ENCODE measurements at regions not wholly inside any gene's neighbourhood (a gene's known extent, or its start where the extent isn't known, plus 50 kb on each side); places are given as distances from the start of the nearest gene placed in this dataset.

DNA sequence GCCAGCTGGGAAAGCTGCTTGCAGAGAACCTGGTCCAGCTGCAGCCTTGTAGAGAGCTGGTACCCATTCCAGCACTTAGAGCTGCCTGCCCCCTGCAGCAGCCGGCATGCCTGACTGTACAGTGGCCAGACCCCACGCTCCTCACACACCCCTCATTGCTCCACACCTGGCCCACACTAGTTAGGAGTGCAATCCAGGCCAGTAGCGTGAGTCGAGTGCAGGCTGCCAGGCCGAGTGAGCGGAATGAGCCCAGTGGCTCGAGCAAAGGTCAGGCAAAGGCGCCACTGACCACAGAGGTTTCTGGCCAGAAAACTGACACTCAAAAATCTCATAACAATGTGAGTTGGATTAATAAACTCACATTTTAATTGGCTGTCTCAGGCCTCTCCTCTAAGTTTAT lies 921.7 kb upstream of the KCND2 start:
- intact Hi-C loops (cut with micrococcal nuclease; ENCODE audit: unreplicated experiment) (no loop called here), in situ Hi-C loops (cut with MboI) (no loop called here)
- Histone ChIP-seq H3K36me3 (ENCODE audit: control insufficient read depth in 2 of 2, insufficient read depth in 2 of 2, low read length in 1 of 2) (no peaks in the 10 kb centered on the region), H3K27me3 (replicated peaks in 1 of 2; ENCODE audit: control insufficient read depth in 2 of 2, insufficient read depth in 2 of 2, low read length in 1 of 2) (no peaks in the 10 kb centered on the region; a peak in 1 of 4 replicates), H2AFZ (ENCODE audit: control insufficient read depth, low read depth, low read length) (no peak overlapping the region), H4K20me1 (ENCODE audit: control insufficient read depth, insufficient read depth) (no peaks in the 10 kb centered on the region), H3K27ac (ENCODE audit: control insufficient read depth, insufficient read depth) (no peak overlapping the region), H3K4me2 (ENCODE audit: control insufficient read depth, insufficient read depth) (no peak overlapping the region), H3K4me3 (no peak overlapping the region), H3K9me3 (replicated peaks; ENCODE audit: control insufficient read depth, insufficient read depth, low read length) (no peaks in the 10 kb centered on the region), H3K4me1 (ENCODE audit: control insufficient read depth, insufficient read depth, low read length) (no peaks in the 10 kb centered on the region), H3K9ac (ENCODE audit: control insufficient read depth, insufficient read depth, low read length) (no peak overlapping the region), H3K79me2 (ENCODE audit: control insufficient read depth, insufficient read depth, low read length) (no peaks in the 10 kb centered on the region)
- ATAC-seq: no peak
- no peak for FAIRE-seq
- BruUV-seq (replicated peaks): no TSS peak
- RAD21 ChIA-PET (ENCODE audit: unreplicated experiment): no interaction called here
- 24% methylated on average over 8 of the region's 8 CpGs for WGBS (ENCODE audit: insufficient coverage, insufficient replicate concordance, low lambda C conversion rate, missing lambda C conversion rate)
- SMC1A ChIA-PET (ENCODE audit: uncharacterized antibody, unreplicated experiment): no interaction called here
- CTCF ChIA-PET: no interaction called here
- POLR2A ChIA-PET: no interaction called here
- no peak for DNase-seq (ENCODE audit: low read depth, low spot score)
- TF ChIP-seq, protein P1, sequence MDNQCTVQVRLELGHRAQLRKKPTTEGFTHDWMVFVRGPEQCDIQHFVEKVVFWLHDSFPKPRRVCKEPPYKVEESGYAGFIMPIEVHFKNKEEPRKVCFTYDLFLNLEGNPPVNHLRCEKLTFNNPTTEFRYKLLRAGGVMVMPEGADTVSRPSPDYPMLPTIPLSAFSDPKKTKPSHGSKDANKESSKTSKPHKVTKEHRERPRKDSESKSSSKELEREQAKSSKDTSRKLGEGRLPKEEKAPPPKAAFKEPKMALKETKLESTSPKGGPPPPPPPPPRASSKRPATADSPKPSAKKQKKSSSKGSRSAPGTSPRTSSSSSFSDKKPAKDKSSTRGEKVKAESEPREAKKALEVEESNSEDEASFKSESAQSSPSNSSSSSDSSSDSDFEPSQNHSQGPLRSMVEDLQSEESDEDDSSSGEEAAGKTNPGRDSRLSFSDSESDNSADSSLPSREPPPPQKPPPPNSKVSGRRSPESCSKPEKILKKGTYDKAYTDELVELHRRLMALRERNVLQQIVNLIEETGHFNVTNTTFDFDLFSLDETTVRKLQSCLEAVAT (IDR thresholded peaks at IDR 0.05): no peak
- no peak for TF ChIP-seq FOXK2 (IDR thresholded peaks at IDR 0.05)
- TF ChIP-seq IKZF2 (IDR thresholded peaks at IDR 0.05): no peak
- TF ChIP-seq YBX1 (IDR thresholded peaks at IDR 0.05): no peak
- TF ChIP-seq CREB1 (IDR thresholded peaks at IDR 0.05; ENCODE audit: low read depth): no peak
- no peak for TF ChIP-seq ASH2L (IDR thresholded peaks at IDR 0.05; ENCODE audit: borderline replicate concordance, low read depth)
- TF ChIP-seq, protein P2, sequence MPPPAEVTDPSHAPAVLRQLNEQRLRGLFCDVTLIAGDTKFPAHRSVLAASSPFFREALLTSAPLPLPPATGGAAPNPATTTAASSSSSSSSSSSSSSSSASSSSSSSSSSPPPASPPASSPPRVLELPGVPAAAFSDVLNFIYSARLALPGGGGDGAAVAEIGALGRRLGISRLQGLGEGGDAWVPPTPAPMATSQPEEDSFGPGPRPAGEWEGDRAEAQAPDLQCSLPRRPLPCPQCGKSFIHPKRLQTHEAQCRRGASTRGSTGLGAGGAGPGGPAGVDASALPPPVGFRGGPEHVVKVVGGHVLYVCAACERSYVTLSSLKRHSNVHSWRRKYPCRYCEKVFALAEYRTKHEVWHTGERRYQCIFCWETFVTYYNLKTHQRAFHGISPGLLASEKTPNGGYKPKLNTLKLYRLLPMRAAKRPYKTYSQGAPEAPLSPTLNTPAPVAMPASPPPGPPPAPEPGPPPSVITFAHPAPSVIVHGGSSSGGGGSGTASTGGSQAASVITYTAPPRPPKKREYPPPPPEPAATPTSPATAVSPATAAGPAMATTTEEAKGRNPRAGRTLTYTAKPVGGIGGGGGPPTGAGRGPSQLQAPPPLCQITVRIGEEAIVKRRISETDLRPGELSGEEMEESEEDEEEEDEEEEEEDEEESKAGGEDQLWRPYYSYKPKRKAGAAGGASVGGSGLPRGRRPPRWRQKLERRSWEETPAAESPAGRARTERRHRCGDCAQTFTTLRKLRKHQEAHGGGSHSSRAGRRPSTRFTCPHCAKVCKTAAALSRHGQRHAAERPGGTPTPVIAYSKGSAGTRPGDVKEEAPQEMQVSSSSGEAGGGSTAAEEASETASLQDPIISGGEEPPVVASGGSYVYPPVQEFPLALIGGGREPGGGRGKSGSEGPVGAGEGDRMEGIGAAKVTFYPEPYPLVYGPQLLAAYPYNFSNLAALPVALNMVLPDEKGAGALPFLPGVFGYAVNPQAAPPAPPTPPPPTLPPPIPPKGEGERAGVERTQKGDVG (CRISPR knock-in tag; IDR thresholded peaks at IDR 0.05): no peak
- TF ChIP-seq CBX5 (IDR thresholded peaks at IDR 0.05; ENCODE audit: low read depth): no peak
- TF ChIP-seq IRF4 (IDR thresholded peaks at IDR 0.05; ENCODE audit: low read depth, low read length): no peak
- TF ChIP-seq, protein P3, sequence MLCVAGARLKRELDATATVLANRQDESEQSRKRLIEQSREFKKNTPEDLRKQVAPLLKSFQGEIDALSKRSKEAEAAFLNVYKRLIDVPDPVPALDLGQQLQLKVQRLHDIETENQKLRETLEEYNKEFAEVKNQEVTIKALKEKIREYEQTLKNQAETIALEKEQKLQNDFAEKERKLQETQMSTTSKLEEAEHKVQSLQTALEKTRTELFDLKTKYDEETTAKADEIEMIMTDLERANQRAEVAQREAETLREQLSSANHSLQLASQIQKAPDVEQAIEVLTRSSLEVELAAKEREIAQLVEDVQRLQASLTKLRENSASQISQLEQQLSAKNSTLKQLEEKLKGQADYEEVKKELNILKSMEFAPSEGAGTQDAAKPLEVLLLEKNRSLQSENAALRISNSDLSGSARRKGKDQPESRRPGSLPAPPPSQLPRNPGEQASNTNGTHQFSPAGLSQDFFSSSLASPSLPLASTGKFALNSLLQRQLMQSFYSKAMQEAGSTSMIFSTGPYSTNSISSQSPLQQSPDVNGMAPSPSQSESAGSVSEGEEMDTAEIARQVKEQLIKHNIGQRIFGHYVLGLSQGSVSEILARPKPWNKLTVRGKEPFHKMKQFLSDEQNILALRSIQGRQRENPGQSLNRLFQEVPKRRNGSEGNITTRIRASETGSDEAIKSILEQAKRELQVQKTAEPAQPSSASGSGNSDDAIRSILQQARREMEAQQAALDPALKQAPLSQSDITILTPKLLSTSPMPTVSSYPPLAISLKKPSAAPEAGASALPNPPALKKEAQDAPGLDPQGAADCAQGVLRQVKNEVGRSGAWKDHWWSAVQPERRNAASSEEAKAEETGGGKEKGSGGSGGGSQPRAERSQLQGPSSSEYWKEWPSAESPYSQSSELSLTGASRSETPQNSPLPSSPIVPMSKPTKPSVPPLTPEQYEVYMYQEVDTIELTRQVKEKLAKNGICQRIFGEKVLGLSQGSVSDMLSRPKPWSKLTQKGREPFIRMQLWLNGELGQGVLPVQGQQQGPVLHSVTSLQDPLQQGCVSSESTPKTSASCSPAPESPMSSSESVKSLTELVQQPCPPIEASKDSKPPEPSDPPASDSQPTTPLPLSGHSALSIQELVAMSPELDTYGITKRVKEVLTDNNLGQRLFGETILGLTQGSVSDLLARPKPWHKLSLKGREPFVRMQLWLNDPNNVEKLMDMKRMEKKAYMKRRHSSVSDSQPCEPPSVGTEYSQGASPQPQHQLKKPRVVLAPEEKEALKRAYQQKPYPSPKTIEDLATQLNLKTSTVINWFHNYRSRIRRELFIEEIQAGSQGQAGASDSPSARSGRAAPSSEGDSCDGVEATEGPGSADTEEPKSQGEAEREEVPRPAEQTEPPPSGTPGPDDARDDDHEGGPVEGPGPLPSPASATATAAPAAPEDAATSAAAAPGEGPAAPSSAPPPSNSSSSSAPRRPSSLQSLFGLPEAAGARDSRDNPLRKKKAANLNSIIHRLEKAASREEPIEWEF (IDR thresholded peaks at IDR 0.05; ENCODE audit: insufficient replicate concordance, low read depth, low read length): no peak
- no peak for TF ChIP-seq NFYA (IDR thresholded peaks at IDR 0.05; ENCODE audit: borderline replicate concordance, low read depth, low read length)
- TF ChIP-seq MEF2B (IDR thresholded peaks at IDR 0.05; ENCODE audit: partially characterized antibody, poor library complexity, severe bottlenecking): no peak
- no peak for TF ChIP-seq POLR2AphosphoS5 (IDR thresholded peaks at IDR 0.05; ENCODE audit: low read length)
- TF ChIP-seq, protein P4, sequence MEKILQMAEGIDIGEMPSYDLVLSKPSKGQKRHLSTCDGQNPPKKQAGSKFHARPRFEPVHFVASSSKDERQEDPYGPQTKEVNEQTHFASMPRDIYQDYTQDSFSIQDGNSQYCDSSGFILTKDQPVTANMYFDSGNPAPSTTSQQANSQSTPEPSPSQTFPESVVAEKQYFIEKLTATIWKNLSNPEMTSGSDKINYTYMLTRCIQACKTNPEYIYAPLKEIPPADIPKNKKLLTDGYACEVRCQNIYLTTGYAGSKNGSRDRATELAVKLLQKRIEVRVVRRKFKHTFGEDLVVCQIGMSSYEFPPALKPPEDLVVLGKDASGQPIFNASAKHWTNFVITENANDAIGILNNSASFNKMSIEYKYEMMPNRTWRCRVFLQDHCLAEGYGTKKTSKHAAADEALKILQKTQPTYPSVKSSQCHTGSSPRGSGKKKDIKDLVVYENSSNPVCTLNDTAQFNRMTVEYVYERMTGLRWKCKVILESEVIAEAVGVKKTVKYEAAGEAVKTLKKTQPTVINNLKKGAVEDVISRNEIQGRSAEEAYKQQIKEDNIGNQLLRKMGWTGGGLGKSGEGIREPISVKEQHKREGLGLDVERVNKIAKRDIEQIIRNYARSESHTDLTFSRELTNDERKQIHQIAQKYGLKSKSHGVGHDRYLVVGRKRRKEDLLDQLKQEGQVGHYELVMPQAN (conservative IDR thresholded peaks at IDR 0.05): no peak
- TF ChIP-seq BCL11A (IDR thresholded peaks at IDR 0.05; ENCODE audit: low read depth, low read length): no peak
